K562 (cell line): ENCODE measurements at regions not wholly inside any gene's neighbourhood (a gene's known extent, or its start where the extent isn't known, plus 50 kb on each side); places are given as distances from the start of the nearest gene placed in this dataset.

Experiments
- ATAC-seq: fragments of 200-7000 bp; cut with Tn5 transposase; 3 replicates; pipeline ENCODE4 v1.9.1; 2020; ENCODE audit warnings: moderate library complexity
- BruUV-seq: library from RNA; stranded (reverse); fragments of 400-500 nt; replicated peaks from 2 replicates; lab custom pipeline; 2021; lab: Mats Ljungman, UMichigan
- CTCF ChIA-PET: fragments of 300-600 bp; formaldehyde crosslinking; extraction: SDS; loops from one replicate; lab custom pipeline; 2021; ENCODE audit warnings: low intra/inter-chr PET ratio; lab: Yijun Ruan, JAX
- POLR2A ChIA-PET: fragments of 300-600, 350-650 bp; sonication (Branson Sonifier 250); formaldehyde crosslinking; extraction: SDS; loops from one replicate; lab custom pipeline; 2021; ENCODE audit warnings: antibody characterized with exemption, inconsistent platforms; lab: Yijun Ruan, JAX
- DNase-seq, 4 experiments: peaks; one replicate each; pipeline versions ENCODE4 v3.0.0 to v3.0.0-alpha.2; 2011 to 2018; ENCODE audit warnings: low spot score in 3 of 4, mixed read lengths in 3 of 4; ENCODE audit errors: extremely low read depth in 1 of 4
- FAIRE-seq: peaks from 2 replicates; lab custom pipeline; 2011; peaks lifted over from hg19 to GRCh38; lab: Jason Lieb, UNC
- H2AFZ ChIP-seq: 2 replicates; pipeline ENCODE4 v1.6.0; 2011; ENCODE audit warnings: low read depth, low read length, control low read depth, inconsistent platforms
- H3K27ac ChIP-seq: fragments of 200-600 bp; 3 replicates; pipeline ENCODE4 v1.8.0; 2011; ENCODE audit warnings: low read depth, mild to moderate bottlenecking, control low read depth, inconsistent platforms, low read length, moderate library complexity, mixed read lengths; ENCODE audit errors: extremely low read depth
- H3K27me3 ChIP-seq, 2 experiments: fragments of 300-600 bp in 1 of 2; 2 replicates in 1 of 2; 3 replicates in 1 of 2; pipeline versions ENCODE4 v1.6.0 to v1.8.0; 2011; ENCODE audit warnings: inconsistent platforms in 2 of 2, low read length in 2 of 2, mild to moderate bottlenecking in 1 of 2, mixed read lengths in 1 of 2, moderate library complexity in 1 of 2; ENCODE audit not compliant: control insufficient read depth in 2 of 2, insufficient read depth in 2 of 2
- H3K36me3 ChIP-seq: fragments of 300-600 bp; 3 replicates; pipeline ENCODE4 v1.8.0; 2011; ENCODE audit warnings: mild to moderate bottlenecking, low read length, inconsistent platforms; ENCODE audit not compliant: control insufficient read depth, insufficient read depth
- H3K4me1 ChIP-seq, 2 experiments: fragments of 200-600 bp in 1 of 2; replicated peaks in 1 of 2; 2 replicates in 1 of 2; 3 replicates in 1 of 2; pipeline versions ENCODE4 v1.5.1 to v1.8.0; 2011; ENCODE audit warnings: inconsistent platforms in 2 of 2, low read length in 2 of 2, mild to moderate bottlenecking in 1 of 2, mixed read lengths in 1 of 2, moderate library complexity in 1 of 2; ENCODE audit not compliant: control insufficient read depth in 2 of 2, insufficient read depth in 2 of 2
- H3K4me2 ChIP-seq: 2 replicates; pipeline ENCODE4 v1.6.1; 2011; ENCODE audit warnings: low read length, control low read depth, inconsistent platforms, mixed read lengths; ENCODE audit not compliant: insufficient read depth
- H3K4me3 ChIP-seq: fragments of 200-600 bp; sonication (generic), shearing (Covaris generic); 2 replicates; pipeline ENCODE4 v1.5.1; 2016; ENCODE audit warnings: control low read depth, inconsistent platforms
- H3K79me2 ChIP-seq: fragments of 200-600 bp; 3 replicates; pipeline ENCODE4 v1.8.0; 2011; ENCODE audit warnings: low read length, inconsistent platforms; ENCODE audit not compliant: control insufficient read depth, insufficient read depth
- H3K9ac ChIP-seq, 2 experiments: 2 replicates each; pipeline versions ENCODE4 v1.6.0 to v1.6.1; 2011; ENCODE audit warnings: low read depth in 2 of 2, low read length in 2 of 2, control low read depth in 1 of 2, inconsistent platforms in 1 of 2, mild to moderate bottlenecking in 1 of 2, mixed read lengths in 1 of 2; ENCODE audit not compliant: insufficient read depth in 1 of 2
- H3K9me1 ChIP-seq: one replicate; pipeline ENCODE4 v1.6.0; 2011; ENCODE audit warnings: inconsistent platforms, mild to moderate bottlenecking, low read length, moderate library complexity; ENCODE audit not compliant: control insufficient read depth, insufficient read depth
- H3K9me3 ChIP-seq: replicated peaks from 2 replicates; pipeline ENCODE4 v1.5.1; 2011; ENCODE audit warnings: low read depth, low read length, inconsistent platforms; ENCODE audit not compliant: control insufficient read depth, insufficient read depth
- H4K20me1 ChIP-seq: replicated peaks from 2 replicates; pipeline ENCODE4 v1.6.1; 2011; ENCODE audit warnings: low read length, inconsistent platforms, mixed read lengths; ENCODE audit not compliant: control insufficient read depth, insufficient read depth
- CHD4 ChIP-seq: fragments of 200-600 bp; sonication (generic); IDR thresholded peaks from 3 replicates; pipeline ENCODE4 v1.6.1; 2012; ENCODE audit warnings: low read depth, mild to moderate bottlenecking, mixed read lengths, low read length, inconsistent platforms; ENCODE audit not compliant: insufficient read depth, insufficient replicate concordance, poor library complexity, severe bottlenecking
- COPS2 ChIP-seq: fragments of 450-650 bp; conservative IDR thresholded peaks from 2 replicates; pipeline ENCODE4 v1.6.1; 2016; ENCODE audit warnings: mild to moderate bottlenecking, moderate library complexity
- CTBP1 ChIP-seq: fragments of 450-650 bp; IDR thresholded peaks from 2 replicates; pipeline ENCODE4 v1.6.1; 2016; ENCODE audit warnings: borderline replicate concordance
- DMBX1 ChIP-seq: fragments of 250-450 bp; sonication (Bioruptor Pico); IDR thresholded peaks from 2 replicates; pipeline ENCODE4 v1.8.0; 2022; ENCODE audit warnings: inconsistent platforms, mild to moderate bottlenecking, moderate library complexity, borderline replicate concordance
- FOXA1 ChIP-seq: fragments of 450-650 bp; IDR thresholded peaks from 2 replicates; pipeline ENCODE4 v1.6.1; 2016; ENCODE audit warnings: mild to moderate bottlenecking, borderline replicate concordance
- PRMT5 ChIP-seq: sonication (generic); formaldehyde crosslinking; IDR thresholded peaks from 2 replicates; pipeline ENCODE4 v1.5.0; 2020; ENCODE audit warnings: missing genetic modification reagents
- PYGO2 ChIP-seq: fragments of 450-650 bp; IDR thresholded peaks from 2 replicates; pipeline ENCODE4 v1.6.1; 2016; ENCODE audit warnings: mild to moderate bottlenecking, missing genetic modification characterization, moderate library complexity, missing compliant biosample characterization
- RBFOX2 ChIP-seq: fragments of 200-400 bp; formaldehyde crosslinking; IDR thresholded peaks from 2 replicates; pipeline ENCODE4 v1.6.1; 2017; ENCODE audit warnings: low read depth, mild to moderate bottlenecking, low read length, moderate library complexity
- TCF3 ChIP-seq: sonication (generic); formaldehyde crosslinking; IDR thresholded peaks from 2 replicates; pipeline ENCODE4 v1.4.0; 2020; ENCODE audit warnings: mild to moderate bottlenecking, missing genetic modification reagents
- TCFL5 ChIP-seq: fragments of 250-450 bp; sonication (Bioruptor Pico); conservative IDR thresholded peaks from 2 replicates; pipeline ENCODE4 v1.6.1; 2021; ENCODE audit warnings: mild to moderate bottlenecking, moderate library complexity, matching md5 sums
- ZBED1 ChIP-seq: IDR thresholded peaks from 2 replicates; pipeline ENCODE4 v1.6.1; 2014
- ZNF175 ChIP-seq: fragments of 200-800 bp; sonication (Bioruptor generic); IDR thresholded peaks from 2 replicates; pipeline ENCODE4 v1.6.1; 2016; ENCODE audit warnings: low read depth, mild to moderate bottlenecking, missing genetic modification characterization, missing compliant biosample characterization
- ZNF224 ChIP-seq: sonication (generic); formaldehyde crosslinking; IDR thresholded peaks from 2 replicates; pipeline ENCODE4 v1.8.0; 2022; ENCODE audit warnings: mild to moderate bottlenecking, missing genetic modification reagents
- ZNF24 ChIP-seq: fragments of 450-650 bp; IDR thresholded peaks from 2 replicates; pipeline ENCODE4 v1.6.1; 2016
- ZNF263 ChIP-seq: sonication (generic); formaldehyde crosslinking; IDR thresholded peaks from 2 replicates; pipeline ENCODE4 v1.8.0; 2022; ENCODE audit warnings: mild to moderate bottlenecking, missing genetic modification reagents, borderline replicate concordance
- WGBS: fragments of 100-300 bp; shearing (Covaris generic); methylation state at CpG from one replicate; pipeline ENCODE4 v1.1.6; 2016; ENCODE audit warnings: low coverage, mixed read lengths; ENCODE audit not compliant: insufficient coverage; ENCODE audit errors: missing lambda C conversion rate; 5-methylcytosine and 5-hydroxymethylcytosine counted together
- in situ Hi-C: fragments of 300-500 bp; cut with MboI; formaldehyde crosslinking; loops from 4 replicates; pipeline ENCODE4 v1.15.0; 2018; ENCODE audit warnings: inconsistent platforms, mixed read lengths
- intact Hi-C: fragments of 100-400 bp; cut with micrococcal nuclease; formaldehyde crosslinking; loops from 2 replicates; pipeline ENCODE4 v1.14.2; 2022
- TF ChIP-seq, protein P1 (sequence below), 2 experiments: fragments of 450-650 bp in 1 of 2; sonication (generic) in 1 of 2; formaldehyde crosslinking; conservative IDR thresholded peaks; 2 replicates each; pipeline versions ENCODE4 v1.4.0 to v1.8.1; 2020 to 2022; ENCODE audit warnings: mild to moderate bottlenecking in 1 of 2, missing genetic modification reagents in 1 of 2
- TF ChIP-seq, protein P2 (sequence below): conservative IDR thresholded peaks from 2 replicates; pipeline ENCODE4 v1.6.1; 2011; ENCODE audit warnings: low read depth, mild to moderate bottlenecking, low read length; ENCODE audit not compliant: control insufficient read depth

DNA sequence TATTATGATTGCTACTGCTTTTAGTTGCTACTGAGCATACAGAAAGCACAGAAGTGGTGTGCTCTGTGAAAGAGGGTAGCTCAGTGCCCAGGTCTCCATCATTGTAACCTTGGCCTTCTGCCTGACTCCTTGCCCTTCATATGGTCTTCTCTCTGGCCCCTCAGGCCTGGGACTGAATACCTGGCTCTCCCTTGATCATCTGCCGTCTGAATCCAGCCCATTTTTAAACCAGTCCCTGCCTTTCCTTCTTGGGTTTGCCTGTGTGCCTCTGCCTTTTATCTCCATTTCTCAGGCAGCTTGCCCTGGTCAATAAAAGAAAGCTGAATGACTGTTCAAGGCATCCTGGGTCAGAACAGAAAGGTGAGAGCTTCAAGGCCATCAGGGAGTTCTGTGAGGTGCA is 109.1 kb upstream of the ZNF438 start:
- Histone ChIP-seq H3K9me3 (no peaks in the 10 kb centered on the region), H3K4me3 (no peak overlapping the region), H3K4me2 (no peak overlapping the region), H4K20me1 (no peaks in the 10 kb centered on the region), H3K4me1 (peaks cover 0 to 11% of the 10 kb centered on the region in 2 experiments; a peak in 4 of 5 replicates), H3K9ac (no peak overlapping the region), H3K79me2 (no peaks in the 10 kb centered on the region), H3K9me1 (no peaks in the 10 kb centered on the region), H3K36me3 (no peaks in the 10 kb centered on the region), H2AFZ (no peak overlapping the region), H3K27me3 (peaks cover 2 to 3% of the 10 kb centered on the region in 2 experiments; a peak in 4 of 5 replicates), H3K27ac (no peak overlapping the region)
- intact Hi-C loops (no loop called here), in situ Hi-C loops (no loop called here)
- ATAC-seq = no peak
- BruUV-seq = no TSS peak
- CTCF ChIA-PET = no interaction called here
- 25% methylated on average over 1 of the region's 1 CpG for WGBS
- no peak for FAIRE-seq
- POLR2A ChIA-PET = no interaction called here
- DNase-seq = no peak
- TF ChIP-seq RBFOX2 (no peak), CHD4 (no peak), COPS2 (no peak), ZNF224 (no peak), CTBP1 (no peak), ZBED1 (no peak), ZNF263 (CRISPR knock-in tag) (no peak), ZNF175 (CRISPR knock-in tag) (no peak), PYGO2 (tag) (no peak), TCF3 (no peak), DMBX1 (CRISPR knock-in tag) (no peak), ZNF24 (no peak), PRMT5 (CRISPR knock-in tag) (no peak), TCFL5 (CRISPR knock-in tag) (no peak), FOXA1 (no peak)
- TF ChIP-seq, protein P1, sequence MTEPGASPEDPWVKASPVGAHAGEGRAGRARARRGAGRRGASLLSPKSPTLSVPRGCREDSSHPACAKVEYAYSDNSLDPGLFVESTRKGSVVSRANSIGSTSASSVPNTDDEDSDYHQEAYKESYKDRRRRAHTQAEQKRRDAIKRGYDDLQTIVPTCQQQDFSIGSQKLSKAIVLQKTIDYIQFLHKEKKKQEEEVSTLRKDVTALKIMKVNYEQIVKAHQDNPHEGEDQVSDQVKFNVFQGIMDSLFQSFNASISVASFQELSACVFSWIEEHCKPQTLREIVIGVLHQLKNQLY (CRISPR knock-in tag; conservative IDR thresholded peaks at IDR 0.05) = no peak
- TF ChIP-seq, protein P2, sequence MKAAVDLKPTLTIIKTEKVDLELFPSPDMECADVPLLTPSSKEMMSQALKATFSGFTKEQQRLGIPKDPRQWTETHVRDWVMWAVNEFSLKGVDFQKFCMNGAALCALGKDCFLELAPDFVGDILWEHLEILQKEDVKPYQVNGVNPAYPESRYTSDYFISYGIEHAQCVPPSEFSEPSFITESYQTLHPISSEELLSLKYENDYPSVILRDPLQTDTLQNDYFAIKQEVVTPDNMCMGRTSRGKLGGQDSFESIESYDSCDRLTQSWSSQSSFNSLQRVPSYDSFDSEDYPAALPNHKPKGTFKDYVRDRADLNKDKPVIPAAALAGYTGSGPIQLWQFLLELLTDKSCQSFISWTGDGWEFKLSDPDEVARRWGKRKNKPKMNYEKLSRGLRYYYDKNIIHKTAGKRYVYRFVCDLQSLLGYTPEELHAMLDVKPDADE = no peak
